ENCODE measurements at regions not wholly inside any gene's neighbourhood (a gene's known extent, or its start where the extent isn't known, plus 50 kb on each side); places are given as distances from the start of the nearest gene placed in this dataset.

DNA sequence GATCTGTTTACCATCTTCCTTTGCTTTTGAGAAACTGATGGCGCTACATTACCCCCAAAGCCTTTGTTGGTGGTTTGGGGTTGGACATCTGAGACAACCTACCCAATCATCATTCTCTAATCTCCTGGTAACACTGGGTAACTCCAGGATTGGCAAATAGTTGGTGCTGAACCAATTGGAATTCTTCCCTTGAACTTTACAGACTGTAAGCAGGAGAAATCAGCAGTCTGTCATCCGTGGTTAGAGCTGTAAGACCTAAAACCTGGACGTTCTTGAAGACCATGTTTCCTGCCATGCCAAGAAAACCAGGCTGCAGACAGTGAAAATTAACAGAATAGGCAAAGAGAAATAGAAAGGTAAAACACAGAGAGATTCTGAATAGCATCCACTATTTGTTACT, 398.8 kb upstream of the SALL1 start:
- H3K4me1 ChIP-seq, result no peaks in the 10 kb centered on the region
- H3K27ac ChIP-seq, result no peak overlapping the region
- WGBS, 5 donors, result 48 to 57% (median 49%) methylated on average over 3 of the region's 3 CpGs
- TF ChIP-seq POLR2A (IDR thresholded peaks at IDR 0.05), result no peak
- TF ChIP-seq, protein P1, sequence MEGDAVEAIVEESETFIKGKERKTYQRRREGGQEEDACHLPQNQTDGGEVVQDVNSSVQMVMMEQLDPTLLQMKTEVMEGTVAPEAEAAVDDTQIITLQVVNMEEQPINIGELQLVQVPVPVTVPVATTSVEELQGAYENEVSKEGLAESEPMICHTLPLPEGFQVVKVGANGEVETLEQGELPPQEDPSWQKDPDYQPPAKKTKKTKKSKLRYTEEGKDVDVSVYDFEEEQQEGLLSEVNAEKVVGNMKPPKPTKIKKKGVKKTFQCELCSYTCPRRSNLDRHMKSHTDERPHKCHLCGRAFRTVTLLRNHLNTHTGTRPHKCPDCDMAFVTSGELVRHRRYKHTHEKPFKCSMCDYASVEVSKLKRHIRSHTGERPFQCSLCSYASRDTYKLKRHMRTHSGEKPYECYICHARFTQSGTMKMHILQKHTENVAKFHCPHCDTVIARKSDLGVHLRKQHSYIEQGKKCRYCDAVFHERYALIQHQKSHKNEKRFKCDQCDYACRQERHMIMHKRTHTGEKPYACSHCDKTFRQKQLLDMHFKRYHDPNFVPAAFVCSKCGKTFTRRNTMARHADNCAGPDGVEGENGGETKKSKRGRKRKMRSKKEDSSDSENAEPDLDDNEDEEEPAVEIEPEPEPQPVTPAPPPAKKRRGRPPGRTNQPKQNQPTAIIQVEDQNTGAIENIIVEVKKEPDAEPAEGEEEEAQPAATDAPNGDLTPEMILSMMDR (IDR thresholded peaks at IDR 0.05 in 8 of 11, conservative IDR thresholded peaks at IDR 0.05 in 3 of 11), result no peak
- no peak for TF ChIP-seq POLR2AphosphoS5 (IDR thresholded peaks at IDR 0.05)
- H3K4me3 ChIP-seq, result no peak overlapping the region
- no peaks in the 10 kb centered on the region for H3K36me3 ChIP-seq
- DNase-seq, result no peak
- H3K27me3 ChIP-seq (replicated peaks in 1 of 7), result no peaks in the 10 kb centered on the region
- peaks cover 0 to 4% (median 0%) of the 10 kb centered on the region in 8 donors for H3K9me3 ChIP-seq
- intact Hi-C loops (cut with DNase I; ENCODE audit: low total_unique reads), result no loop called here

DNA sequence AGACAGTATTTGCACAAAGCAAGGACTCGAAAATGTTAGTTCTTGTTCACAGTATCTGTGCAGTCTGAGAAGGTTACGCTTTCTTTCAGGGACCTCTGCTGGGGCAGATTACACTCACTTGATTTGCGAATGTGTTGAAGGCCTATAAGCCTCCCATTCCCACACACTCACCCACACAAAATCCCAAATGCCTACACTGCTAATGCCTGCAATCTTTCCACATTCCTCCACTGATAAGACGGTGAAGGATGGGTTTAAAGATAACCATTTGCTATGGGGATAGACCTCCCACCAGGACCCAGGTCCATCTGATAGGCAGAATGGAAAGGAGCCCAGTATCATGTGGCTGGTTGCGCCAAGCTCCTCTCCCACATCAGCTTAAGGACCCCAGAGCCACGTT, 394.9 kb upstream of the SALL1 start:
- Histone ChIP-seq H3K27ac (no peak overlapping the region), H3K9me3 (no peaks in the 10 kb centered on the region), H3K4me1 (no peaks in the 10 kb centered on the region), H3K27me3 (replicated peaks in 1 of 7) (no peaks in the 10 kb centered on the region), H3K36me3 (no peaks in the 10 kb centered on the region), H3K4me3 (no peak overlapping the region)
- TF ChIP-seq POLR2AphosphoS5 (IDR thresholded peaks at IDR 0.05) (no peak), POLR2A (IDR thresholded peaks at IDR 0.05) (no peak)
- TF ChIP-seq, protein P1 (IDR thresholded peaks at IDR 0.05 in 8 of 11, conservative IDR thresholded peaks at IDR 0.05 in 3 of 11), result no peak
- WGBS, 5 donors, result 60 to 78% (median 65%) methylated on average over 6 of the region's 6 CpGs
- intact Hi-C loops (cut with DNase I; ENCODE audit: low total_unique reads), result no loop called here
- DNase-seq, result no peak

DNA sequence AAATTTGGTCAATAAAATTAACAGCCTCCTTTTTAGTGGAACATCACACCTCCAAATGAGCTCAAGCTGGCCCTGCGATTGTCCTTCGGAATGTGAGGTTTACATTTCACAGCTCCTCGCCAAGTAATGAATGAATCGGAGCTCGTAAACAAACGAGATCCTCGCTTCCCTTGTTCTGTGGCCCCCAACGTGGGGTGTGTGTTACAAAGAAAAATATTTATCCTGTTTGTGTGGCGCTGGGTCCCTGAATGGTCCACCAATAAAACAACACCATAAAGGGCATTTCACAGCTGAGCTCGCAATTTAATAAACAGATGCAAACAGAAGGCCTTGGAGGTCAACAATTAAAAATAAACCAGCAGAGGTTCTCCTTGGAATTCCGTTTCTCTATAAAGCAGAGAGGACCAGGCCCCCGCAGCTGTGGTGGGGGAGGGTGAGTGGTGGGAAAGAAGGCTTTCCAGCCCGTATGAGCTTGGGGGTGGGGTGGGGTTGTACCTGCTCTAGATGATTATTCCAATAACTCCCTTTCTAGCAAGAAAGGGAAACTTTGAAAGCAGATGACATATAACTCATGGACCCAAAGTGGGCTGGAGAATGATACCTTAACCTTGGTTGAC, 393.9 kb upstream of the SALL1 start:
- WGBS, 5 donors, result 19 to 22% (median 21%) methylated on average over 13 of the region's 13 CpGs
- Histone ChIP-seq H3K9me3 (no peaks in the 10 kb centered on the region), H3K4me3 (no peak overlapping the region), H3K36me3 (no peaks in the 10 kb centered on the region), H3K27me3 (replicated peaks in 1 of 7) (no peaks in the 10 kb centered on the region), H3K4me1 (no peaks in the 10 kb centered on the region), H3K27ac (no peak overlapping the region)
- intact Hi-C loops (cut with DNase I; ENCODE audit: low total_unique reads), result no loop called here
- TF ChIP-seq POLR2AphosphoS5 (IDR thresholded peaks at IDR 0.05), result no peak
- TF ChIP-seq POLR2A (IDR thresholded peaks at IDR 0.05), result no peak
- TF ChIP-seq, protein P1 (IDR thresholded peaks at IDR 0.05 in 8 of 11, conservative IDR thresholded peaks at IDR 0.05 in 3 of 11), result no peak
- DNase-seq, result no peak

DNA sequence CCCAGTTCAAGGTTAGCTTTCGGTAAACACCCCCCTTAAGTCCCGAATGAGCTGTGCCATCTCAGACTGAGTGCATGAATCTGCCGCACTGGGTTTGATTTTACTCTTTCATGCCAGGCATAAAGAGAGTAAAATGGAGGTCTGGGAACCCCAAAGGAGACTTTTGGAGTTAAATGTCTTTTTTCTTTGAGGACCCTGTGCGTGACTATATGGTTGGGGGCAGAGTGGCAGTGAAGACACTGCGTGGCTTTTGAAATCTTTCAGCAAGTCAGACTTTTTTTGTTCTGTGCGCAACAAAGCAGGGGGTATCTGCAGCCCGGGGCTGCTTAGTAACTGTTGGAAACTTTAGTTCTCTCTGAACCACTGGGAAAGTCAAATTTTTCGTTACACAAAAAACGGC, 392.9 kb upstream of the SALL1 start:
- no peak for DNase-seq
- intact Hi-C loops (cut with DNase I; ENCODE audit: low total_unique reads), result no loop called here
- Histone ChIP-seq H3K36me3 (no peaks in the 10 kb centered on the region), H3K27me3 (replicated peaks in 1 of 7) (no peaks in the 10 kb centered on the region), H3K9me3 (no peaks in the 10 kb centered on the region), H3K4me1 (no peaks in the 10 kb centered on the region), H3K4me3 (no peak overlapping the region), H3K27ac (no peak overlapping the region)
- TF ChIP-seq POLR2A (IDR thresholded peaks at IDR 0.05) (no peak), POLR2AphosphoS5 (IDR thresholded peaks at IDR 0.05) (no peak)
- TF ChIP-seq, protein P1 (IDR thresholded peaks at IDR 0.05 in 8 of 11, conservative IDR thresholded peaks at IDR 0.05 in 3 of 11), result no peak
- 75 to 82% (median 79%) methylated on average over 9 of the region's 9 CpGs for WGBS, 5 donors
